Cardiac fibroblast (primary cell): ENCODE measurements at regions not wholly inside any gene's neighbourhood (a gene's known extent, or its start where the extent isn't known, plus 50 kb on each side); places are given as distances from the start of the nearest gene placed in this dataset.

Experiments used
- DNase-seq, 2 donors: peaks; one replicate each; pipeline versions ENCODE4 v3.0.0 to v3.0.0-alpha.2; 2010; ENCODE audit warnings: low read depth in 2 of 2
- H3K4me3 ChIP-seq, 2 donors: replicated peaks in 1 of 2; 1 replicate in 1 of 2; 2 replicates in 1 of 2; pipeline ENCODE4 v1.5.1; 2011; ENCODE audit warnings: low read depth in 2 of 2, low read length in 2 of 2, mild to moderate bottlenecking in 2 of 2, moderate library complexity in 1 of 2
- TF ChIP-seq, protein P1 (sequence below): IDR thresholded peaks from one replicate; pipeline ENCODE4 v1.5.1; 2011; ENCODE audit warnings: low read depth, mild to moderate bottlenecking, low read length, inconsistent platforms

GRCh38 chr2:165015052-165015642 is 59.8 kb upstream of the SLC38A11 start:
- TF ChIP-seq, protein P1, sequence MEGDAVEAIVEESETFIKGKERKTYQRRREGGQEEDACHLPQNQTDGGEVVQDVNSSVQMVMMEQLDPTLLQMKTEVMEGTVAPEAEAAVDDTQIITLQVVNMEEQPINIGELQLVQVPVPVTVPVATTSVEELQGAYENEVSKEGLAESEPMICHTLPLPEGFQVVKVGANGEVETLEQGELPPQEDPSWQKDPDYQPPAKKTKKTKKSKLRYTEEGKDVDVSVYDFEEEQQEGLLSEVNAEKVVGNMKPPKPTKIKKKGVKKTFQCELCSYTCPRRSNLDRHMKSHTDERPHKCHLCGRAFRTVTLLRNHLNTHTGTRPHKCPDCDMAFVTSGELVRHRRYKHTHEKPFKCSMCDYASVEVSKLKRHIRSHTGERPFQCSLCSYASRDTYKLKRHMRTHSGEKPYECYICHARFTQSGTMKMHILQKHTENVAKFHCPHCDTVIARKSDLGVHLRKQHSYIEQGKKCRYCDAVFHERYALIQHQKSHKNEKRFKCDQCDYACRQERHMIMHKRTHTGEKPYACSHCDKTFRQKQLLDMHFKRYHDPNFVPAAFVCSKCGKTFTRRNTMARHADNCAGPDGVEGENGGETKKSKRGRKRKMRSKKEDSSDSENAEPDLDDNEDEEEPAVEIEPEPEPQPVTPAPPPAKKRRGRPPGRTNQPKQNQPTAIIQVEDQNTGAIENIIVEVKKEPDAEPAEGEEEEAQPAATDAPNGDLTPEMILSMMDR, result peak; percentile 94
- DNase-seq, result peak; percentile 74 to 76
- no peak overlapping the region for H3K4me3 ChIP-seq

- TF ChIP-seq, protein P1, result no peak
- H3K4me3 ChIP-seq, result no peak overlapping the region
- DNase-seq, result no peak
Observed at GRCh38 chr2:165013944-165014619, 58.8 kb upstream of the SLC38A11 start.

- TF ChIP-seq, protein P1, result no peak
- no peak for DNase-seq
- H3K4me3 ChIP-seq, result no peak overlapping the region
Observed at GRCh38 chr2:165011199-165011598, 55.9 kb upstream of the SLC38A11 start.

GRCh38 chr2:165010556-165010955 is 55.2 kb upstream of the SLC38A11 start:
- TF ChIP-seq, protein P1, result no peak
- no peak for DNase-seq
- no peak overlapping the region for H3K4me3 ChIP-seq

DNA sequence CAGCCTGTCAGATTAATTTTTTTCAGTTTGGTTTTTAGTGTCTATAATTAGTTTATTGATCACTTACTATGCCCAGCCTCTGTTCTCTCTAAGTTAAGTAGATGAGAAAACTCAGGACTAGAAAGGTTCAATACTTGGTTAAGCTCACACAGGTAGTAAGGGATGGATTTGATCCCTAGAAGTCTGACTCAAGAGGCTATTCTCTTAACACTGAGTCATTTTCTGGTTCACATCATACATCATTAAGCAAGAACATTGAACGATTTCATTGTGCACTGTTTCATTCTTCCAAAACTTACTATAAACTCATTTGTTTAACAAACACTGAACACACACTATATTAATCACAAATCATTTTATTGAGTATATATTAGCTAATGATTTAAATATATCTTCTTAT is 54.1 kb upstream of the SLC38A11 start:
- TF ChIP-seq, protein P1, result no peak
- no peak overlapping the region for H3K4me3 ChIP-seq
- DNase-seq, result peak in 1 of 2 donors; percentile 67

DNA sequence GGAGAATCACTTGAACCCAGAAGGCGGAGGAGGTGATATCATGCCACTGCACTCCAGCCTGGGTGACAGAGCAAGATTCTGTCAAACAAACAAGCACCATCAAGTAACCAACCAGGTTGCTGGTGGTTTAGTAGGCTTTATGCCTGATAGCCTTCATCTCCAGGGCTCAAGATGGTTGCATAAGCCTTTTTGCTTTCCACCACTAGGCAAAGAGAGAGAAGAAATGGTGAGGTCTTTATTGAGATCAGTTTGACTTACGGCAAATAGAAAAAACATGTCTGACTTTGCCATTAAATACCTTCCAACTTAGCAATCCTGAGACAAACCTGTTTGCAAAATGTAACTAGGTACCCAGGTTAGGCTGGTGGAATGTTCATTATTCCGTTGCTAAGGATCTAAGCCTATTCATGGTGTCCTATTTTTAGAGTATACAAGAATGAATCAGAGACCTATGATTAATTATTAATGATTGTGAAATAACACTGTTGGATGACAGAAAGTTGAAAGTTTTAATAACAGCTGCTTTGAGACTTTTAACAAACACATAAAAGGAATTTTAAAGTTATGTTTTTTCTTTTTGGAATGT is 53.5 kb upstream of the SLC38A11 start:
- H3K4me3 ChIP-seq, result no peak overlapping the region
- TF ChIP-seq, protein P1, result no peak
- peak in 1 of 2 donors; percentile 49 for DNase-seq
